Embryonic facial prominence (tissue), 1 donor: ENCODE measurements at regions not wholly inside any gene's neighbourhood (a gene's known extent, or its start where the extent isn't known, plus 50 kb on each side); places are given as distances from the start of the nearest gene placed in this dataset.

Source experiments
- DNase-seq: peaks from one replicate; pipeline ENCODE4 v3.0.0-alpha.2; 2016; ENCODE audit errors: extremely low spot score

DNA sequence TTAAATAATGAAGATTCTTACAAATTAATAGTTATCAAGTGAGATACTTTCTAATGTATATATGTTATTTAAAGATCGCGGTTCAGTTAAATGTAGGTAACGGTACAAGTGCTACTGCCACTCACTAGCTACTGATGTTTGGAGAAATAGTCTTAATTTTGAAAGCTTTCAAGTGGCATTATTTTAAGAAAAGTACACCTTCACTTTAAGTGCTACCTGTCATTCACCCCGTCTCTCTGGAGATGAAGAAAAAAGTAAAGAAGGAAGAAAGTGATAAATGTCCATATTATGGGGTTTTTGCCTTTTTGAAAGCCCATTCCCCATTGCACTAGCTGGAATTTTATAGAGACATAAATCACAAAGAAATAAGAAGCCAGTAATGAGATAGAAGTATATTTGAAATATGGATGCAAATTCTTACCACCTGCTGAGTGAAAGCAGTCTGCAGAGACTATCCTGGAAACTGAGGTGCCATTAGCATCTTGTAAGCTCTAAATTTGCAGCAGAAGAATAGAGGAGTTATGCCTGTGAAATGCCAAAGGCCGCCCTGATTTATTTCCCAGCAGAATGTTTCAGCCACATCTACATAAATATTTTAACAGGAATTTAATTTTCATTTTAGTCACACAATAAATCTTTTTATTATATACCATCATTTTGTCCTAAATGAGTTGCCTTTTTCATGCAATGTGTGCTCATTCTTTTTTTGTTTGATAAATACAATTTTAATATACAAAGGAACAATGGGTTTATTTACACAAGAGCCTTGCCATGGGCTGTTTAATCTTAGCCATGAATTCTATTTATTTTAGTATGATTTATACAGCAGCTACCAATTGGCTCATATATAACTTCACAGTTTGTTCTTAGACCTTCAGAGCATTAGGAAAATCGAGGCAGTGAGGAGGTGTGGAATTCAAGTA, 489.9 kb upstream of the RAG2 start:
- DNase-seq = no peak

DNA sequence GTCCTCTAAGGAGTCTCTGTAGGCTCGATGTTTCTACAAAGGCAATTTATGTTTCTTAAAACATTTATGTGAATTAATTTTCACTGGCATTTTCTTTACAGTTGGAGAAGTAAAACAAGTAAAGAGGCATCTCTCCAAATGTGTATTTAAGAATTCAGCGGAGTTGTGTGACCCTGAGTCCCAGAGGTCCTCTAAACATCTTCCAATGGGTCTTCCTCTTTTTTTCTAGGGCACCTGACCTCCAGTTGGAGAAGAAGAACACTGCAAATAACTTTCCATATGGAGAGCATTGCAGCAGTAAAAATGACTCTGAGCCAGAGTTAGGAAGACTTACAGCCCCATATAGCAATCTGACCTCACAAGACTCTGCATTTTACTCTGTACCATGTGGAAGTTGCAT, 480.5 kb upstream of the RAG2 start:
- DNase-seq = no peak

DNA sequence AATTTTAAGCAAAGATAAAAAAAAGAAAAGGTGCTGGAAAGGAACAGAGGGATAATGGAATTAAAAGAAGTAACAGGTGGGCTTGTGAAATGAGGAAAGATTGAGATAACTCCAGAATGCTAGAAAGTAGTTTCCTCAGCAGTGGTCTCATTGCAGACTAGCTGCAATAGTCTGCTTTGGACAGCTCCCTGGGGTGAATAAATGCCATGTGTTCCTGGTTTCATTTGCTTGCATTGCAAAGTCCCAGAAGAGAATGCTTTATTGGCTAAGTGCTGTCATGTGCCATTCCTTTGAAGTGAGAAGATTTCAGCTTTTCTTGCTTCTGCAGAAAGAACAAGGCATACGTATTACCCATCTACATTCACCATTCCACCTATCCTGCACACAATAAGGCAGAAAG, 478.8 kb upstream of the RAG2 start:
- no peak for DNase-seq

DNA sequence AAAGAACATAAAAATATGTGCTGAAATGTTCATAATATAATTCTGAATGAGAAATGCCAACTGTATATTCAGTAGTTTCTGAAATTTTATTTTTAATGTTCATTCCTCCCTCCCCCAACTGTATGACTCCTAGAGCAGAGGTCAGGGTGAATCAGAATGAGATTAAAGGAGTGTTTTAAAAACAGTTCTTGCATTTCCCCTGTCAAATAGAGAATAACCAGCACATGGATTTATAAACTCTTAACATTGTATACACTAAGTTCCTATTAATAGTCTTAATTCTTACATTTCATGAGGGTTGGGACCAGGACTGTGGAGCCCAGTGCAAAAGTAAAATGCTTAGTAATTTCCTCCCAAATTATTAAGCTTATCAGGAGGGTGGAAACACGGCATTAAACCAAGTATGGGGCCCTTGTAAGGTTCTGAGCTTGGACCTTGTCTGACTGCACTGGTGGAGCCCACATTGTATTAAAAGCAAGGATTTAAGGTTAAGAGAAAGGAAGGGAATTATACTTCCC, 474.6 kb upstream of the RAG2 start:
- no peak for DNase-seq

DNA sequence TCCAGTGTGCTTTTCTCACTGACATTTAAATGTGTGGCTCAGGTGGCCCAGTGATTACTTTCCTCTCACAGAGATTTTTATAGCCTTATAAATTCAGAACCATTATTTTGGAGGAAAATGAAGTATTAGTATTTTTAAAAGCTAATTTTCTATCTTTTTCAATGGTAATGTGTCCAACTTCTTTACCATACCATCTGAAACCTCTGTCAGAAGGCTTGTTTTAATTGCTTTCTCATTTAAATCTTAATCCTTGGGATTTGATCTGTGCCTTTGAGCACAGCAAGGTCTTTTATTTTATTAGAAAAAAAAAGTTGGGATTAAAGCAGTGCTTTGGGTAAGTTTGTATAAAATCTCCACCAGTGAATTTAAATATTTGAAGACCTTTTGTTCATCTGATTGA, 452.3 kb upstream of the RAG2 start:
- DNase-seq = no peak

DNA sequence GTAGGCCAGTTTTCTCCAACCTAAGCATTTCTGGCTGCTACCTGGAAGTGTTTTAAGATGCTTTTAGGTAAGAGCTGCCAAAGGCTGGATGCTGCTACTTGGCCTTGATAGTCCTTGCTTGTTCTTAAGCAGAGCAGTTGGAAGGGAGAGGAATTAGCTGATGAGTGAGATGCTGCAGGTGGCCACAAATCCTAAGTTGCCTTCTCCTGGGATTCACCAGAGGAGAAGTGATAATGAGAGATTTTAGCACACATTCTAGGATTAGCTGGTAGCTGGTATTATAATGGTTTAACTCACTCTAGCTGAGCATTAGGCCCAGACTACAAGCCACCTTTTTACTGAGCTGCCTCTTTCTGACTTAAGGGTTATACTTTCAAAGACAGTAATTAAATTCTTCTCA, 442.9 kb upstream of the RAG2 start:
- DNase-seq = no peak

DNA sequence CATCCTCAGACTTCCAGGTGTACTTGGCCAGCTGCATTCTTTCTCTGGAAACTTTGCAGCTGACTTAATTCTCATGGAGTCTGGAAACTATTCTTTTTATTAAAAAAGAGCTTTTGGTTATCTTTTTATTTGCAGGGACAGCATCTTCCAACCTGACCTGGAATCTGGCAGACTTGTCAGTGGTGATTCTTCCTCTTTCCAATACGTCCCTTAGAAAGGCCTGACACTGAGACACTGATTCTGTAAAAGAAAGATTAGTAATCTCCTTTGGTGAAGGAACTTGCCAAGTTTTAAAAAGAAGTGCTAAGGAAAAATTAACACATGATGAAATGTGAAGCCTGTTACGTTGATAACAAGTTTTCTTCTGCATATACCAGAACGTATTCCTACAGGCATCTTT, 440.9 kb upstream of the RAG2 start:
- DNase-seq = no peak

DNA sequence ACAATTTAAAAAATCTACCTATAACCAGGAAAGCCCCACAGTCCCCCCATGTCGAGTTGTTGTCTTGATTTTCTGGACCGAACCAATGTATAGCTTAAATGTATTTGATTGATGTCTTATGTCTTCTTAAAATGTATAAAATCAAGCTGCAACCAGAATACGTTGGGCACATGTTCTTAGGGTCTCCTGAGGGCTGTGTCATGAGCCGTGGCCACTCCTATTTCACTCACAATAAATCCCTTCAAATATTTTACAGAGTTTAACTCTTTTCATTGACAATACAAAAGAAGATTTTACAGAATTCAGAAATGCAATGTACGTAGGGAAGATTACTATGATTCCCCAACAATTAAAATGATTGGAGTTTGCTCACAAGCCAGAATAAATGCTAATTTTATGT, 428.7 kb upstream of the RAG2 start:
- no peak for DNase-seq

DNA sequence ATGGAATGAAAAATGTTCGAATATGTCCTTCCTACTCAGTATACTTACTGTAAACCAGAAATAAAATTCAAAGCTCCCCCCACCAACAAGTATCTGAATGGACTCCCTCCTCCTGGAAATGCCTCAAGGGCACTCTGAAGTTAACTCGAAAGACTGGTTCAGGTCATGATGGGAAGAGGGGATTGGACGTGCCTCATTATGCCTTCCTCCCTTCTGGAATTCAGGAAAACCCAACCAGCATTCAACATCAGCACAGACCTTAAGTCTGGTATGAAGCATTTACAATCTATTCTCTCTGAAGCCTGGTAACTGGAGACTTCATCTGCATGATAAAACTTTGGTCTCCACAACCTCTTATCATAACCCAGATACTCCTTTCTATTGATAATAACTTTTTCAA, 428.3 kb upstream of the RAG2 start:
- no peak for DNase-seq

DNA sequence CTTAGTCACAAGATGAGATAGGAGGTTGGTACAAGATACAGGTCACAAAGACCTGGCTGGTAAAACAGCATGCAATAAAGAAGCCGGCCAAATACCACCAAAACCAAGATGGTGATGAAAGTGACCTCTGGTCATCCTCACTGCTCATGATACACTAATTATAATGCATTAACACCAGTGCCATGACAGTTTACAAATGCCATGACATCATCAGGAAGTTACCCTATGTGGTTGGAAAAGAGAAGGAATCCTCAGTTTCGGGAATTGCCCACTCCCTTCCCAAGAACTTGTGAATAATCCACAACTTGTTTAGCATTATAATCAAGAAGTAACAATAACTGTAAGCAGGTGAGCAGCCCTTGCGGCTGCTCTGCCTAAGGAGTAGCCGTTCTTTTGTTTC, 408.5 kb upstream of the RAG2 start:
- DNase-seq = no peak

DNA sequence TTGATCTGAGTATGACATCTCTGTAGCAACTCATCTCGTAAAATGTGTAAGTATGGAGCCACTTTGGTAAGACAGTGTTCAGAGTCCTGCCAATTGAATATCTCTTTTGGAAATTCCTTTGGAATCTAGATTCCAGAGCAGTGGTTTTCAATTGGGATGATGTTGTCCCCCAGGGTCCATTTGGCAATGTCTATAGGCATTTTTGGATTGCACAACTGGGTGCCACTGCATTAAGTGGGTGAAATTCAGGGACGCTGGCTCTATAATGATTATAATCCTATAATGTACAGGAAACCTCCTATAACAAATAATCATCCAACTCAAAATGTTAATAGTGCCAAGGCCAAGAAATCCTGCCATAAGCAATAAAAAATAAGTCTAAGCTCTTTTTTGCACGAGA, 404.8 kb upstream of the RAG2 start:
- no peak for DNase-seq

DNA sequence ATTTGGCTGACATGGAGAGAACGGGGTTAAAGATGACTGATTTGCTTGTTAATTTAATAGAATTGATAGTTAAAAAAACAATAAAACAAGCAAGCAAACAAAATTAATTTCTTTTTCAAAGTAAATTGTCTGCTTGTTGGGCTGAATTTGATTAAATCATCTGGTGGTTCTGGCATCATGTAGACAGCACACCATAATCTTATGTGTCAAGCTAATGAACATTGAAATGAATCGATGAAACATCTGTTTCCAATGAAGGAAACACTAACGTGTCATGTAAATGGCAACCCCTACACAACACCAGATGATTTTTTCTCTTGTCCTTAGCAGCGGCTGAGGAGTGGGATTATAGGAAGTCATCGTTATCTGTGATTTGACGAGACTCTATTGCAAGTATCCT, 399.6 kb upstream of the RAG2 start:
- DNase-seq = no peak

DNA sequence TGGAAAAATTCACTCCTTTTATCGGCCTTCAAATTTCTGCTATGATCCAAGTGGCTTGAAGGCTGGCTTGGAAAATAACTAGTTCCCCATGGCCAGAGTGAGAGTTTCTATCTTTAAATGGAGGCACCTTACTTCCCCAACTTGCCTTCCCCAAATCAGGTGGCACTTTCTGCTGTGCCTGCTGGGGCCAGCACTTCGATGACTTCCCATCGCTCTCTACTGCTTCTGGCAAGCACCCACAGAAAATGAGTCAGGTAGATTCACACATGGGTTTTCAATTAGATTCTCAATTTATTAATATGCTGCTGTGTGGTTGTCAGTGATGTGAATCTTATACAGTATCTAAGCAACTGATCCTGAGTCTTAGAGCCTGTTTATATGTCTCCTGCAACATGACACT, 398.8 kb upstream of the RAG2 start:
- DNase-seq = no peak

DNA sequence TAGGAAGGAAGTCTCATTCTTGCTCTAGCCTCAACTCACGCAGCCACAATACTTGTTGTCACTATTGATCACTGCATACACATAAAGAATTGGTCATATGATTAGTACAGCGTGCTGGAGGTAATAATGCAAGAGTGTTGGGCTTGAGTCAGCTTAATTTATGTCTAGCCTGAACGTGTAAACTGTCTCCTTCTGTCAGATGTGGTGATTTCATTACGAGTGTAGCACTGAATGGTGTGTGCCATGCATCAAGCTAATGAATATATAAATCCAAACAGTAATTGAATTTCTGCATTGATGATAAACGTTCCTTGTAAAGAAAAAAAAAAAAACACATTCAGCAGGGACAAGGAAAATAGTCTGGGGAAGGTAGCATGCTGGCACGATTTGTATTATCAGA, 396.2 kb upstream of the RAG2 start:
- no peak for DNase-seq

DNA sequence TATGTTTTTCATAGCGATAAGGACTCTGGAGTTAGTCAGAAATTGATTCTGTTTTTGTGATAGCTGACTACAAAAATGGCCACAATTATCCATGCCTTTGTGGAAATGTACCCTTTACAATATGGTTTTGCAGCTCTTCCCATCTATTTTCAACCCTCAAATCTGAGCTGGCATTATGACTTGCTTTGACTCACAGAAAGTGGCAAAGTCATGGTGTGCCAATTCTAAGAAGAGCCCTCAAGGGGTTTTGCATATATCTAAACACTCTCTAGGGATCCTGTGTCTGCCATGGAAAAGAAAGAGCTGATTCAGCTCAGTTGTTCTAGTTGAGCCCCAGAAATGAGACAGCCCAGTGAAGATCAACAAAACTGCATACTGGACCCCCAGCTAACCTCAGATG, 390.5 kb upstream of the RAG2 start:
- no peak for DNase-seq

DNA sequence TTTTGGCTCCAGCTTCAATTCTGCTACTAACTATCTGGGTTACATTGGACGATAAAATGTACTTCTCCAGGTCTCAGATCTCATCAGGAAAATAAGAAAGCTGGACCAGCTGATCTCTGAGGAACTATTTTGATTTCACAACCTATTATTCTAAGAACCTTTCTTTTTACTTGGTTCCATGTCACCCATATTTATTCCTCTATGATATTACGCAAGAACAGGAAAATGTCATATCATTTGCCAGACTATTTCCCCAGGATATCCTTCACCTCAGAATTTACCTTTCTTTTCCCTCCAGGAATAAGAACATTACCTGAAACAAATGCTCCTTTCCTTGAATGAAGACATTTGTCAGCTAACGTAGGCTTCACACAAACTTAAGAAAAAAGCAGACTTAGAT, 387.5 kb upstream of the RAG2 start:
- no peak for DNase-seq

DNA sequence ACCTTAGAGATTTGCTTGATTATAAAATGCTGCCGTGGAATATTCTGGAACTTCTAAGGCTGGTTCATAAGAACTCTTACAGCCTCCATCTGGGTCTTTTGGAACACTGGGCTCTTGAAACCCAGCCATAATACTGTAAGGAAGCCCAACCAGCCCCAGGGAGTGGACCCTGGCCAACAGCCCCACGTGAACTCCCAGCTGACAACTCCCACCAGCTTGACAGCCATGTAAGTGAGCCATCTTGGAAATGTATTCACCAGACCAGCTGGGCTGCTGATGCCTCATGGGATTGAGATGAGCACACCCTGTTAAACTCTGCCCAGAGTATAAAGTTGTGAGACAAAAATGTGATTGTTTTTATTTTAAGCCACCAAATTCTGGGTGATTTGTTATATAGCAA, 378.7 kb upstream of the RAG2 start:
- no peak for DNase-seq

DNA sequence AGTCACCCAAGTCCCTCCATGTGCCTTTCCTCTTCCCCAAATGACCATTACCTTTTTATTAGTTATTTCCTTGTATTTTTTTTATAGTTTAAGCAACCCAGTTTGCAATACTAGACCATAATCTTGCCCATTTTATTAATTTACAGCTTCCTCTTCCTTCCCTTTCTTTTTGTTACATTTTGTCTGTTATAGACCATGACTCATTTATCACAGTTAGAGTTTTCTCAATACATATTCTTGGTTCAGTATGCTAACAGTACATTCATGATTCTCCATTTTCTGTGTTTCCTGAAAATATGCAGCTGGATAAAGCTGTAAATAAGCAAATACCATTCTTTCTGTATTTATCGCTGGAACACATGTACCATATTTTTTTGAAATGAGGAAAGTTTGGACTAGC, 376.7 kb upstream of the RAG2 start:
- no peak for DNase-seq

DNA sequence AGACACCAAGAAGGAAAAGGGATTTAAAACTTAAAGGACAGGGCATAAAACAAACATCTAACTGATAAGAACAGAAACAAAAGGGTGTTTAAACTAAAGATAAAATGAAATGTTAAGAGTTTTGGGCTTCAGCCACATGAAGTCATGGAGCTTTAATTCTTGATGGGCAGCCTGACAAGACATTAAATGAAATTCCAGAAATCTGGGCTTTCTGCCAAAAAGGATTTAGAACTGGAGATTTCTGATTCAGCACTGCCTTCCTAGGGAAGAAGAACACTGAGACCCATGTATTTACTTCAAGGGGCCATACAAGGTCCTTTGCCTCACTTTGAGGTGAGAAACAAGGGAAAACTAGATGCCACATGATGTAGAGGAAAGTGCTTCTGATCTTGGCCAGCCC, 355.9 kb upstream of the RAG2 start:
- DNase-seq = no peak

DNA sequence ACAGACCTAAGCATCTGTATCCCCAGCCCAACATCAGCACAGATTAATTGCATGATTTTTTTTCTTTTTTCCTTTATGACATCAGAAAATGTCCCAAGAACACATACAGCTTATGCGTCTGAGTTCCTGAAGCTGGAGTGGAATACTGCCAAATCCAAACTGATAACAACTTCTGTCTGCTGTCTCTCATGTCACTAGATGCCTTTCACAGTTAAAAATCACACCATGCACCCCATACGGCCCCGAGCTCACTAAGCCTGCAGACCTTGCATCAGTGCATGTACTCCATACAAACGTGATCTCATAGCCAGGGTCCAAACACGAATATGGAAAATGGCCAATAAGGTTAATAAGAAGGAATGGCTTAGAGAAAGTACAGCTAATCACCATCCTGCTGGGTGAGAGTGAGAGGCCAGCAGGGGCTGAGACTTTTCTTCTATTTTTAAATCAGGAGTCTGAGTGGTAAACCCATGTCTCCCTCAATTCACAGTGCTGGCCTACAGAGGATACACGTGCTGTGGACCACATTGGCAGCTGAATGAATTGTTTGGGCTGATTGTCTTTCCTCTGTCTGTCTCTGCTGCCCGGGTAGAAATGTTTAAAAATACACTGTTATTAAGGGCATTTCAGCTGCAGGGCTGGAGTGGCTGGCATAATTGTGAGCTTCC, 350.6 kb upstream of the RAG2 start:
- no peak for DNase-seq

DNA sequence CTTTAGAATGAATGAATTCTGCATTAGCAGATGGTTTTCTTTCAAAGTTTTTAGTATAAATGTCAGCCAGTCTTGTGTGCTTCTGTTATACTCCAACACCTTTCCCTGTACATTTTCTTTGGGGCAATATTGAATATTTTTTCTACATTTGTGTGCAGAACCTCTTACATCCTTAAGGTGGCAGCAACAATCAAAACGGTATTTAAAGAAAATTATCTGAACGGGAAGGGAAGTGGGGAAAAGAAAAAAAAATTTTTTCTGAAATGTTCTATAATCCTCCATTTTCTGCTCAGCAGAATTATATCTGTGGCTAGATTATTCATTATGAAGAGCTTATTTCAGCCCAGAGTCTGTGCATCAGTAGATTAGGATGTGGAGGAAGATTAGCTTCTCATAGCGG, 347.3 kb upstream of the RAG2 start:
- no peak for DNase-seq

DNA sequence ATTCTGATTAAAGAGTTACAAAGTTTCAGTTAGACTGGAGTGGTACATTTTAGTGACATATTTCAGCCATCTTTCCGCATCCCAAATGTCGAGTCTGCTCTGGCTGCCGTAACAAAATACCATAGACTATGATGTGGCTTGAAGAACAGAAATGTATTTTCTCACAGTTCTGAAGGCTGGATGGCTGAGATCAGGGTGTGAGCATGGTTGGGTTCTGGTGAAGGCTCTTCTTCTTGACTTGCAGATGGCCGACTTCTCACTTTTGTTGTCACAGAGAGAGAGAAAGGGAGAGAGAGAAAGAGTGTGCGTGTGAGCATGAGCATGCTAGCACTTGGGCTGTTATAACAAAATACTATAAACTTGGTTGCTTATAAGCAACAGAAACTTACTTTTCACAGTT, 335.4 kb upstream of the RAG2 start:
- DNase-seq = no peak

DNA sequence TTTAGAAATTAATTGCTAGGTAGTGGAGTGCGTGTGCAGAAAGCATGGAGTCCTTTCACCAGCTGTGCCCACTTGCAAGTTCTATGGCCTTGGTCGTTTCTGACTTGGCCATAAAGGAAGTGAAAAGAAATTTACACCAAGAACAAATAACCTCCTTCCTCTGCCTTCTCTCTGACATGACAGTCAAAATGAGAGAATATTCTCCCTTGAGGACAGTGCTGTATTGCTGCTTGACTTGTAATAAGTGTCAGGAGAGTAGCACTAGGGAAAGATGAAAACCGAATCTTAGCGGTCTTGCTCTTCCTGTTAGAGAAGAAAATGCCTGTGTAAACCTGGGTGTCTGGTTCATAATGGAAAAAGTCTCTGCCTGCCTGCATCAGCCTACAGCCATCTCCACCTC, 333.1 kb upstream of the RAG2 start:
- no peak for DNase-seq
